KMS-11 (cell line): ENCODE measurements at regions not wholly inside any gene's neighbourhood (a gene's known extent, or its start where the extent isn't known, plus 50 kb on each side); places are given as distances from the start of the nearest gene placed in this dataset.

ENCODE experiments used
- H2AFZ ChIP-seq: fragments of 200-600 bp; sonication (generic); 2 replicates; pipeline ENCODE4 v1.6.1; 2016; ENCODE audit warnings: antibody characterized with exemption, mixed run types, low read depth
- H3K27ac ChIP-seq: fragments of 200-600 bp; sonication (generic); 2 replicates; pipeline ENCODE4 v1.6.1; 2016; ENCODE audit warnings: mild to moderate bottlenecking, mixed run types
- H3K27me3 ChIP-seq: fragments of 200-600 bp; sonication (generic); 2 replicates; pipeline ENCODE4 v1.6.1; 2017; ENCODE audit warnings: mild to moderate bottlenecking, low read depth, mixed run types, moderate library complexity; ENCODE audit not compliant: insufficient read depth
- H3K36me3 ChIP-seq: fragments of 200-600 bp; sonication (generic); 2 replicates; pipeline ENCODE4 v1.6.1; 2017; ENCODE audit warnings: mild to moderate bottlenecking, mixed run types; ENCODE audit not compliant: insufficient read depth
- H3K4me1 ChIP-seq: fragments of 200-600 bp; sonication (generic); 2 replicates; pipeline ENCODE4 v1.6.1; 2016; ENCODE audit warnings: mild to moderate bottlenecking, low read depth, mixed run types; ENCODE audit not compliant: poor library complexity, severe bottlenecking
- H3K4me2 ChIP-seq: fragments of 200-600 bp; sonication (generic); 2 replicates; pipeline ENCODE4 v1.7.0; 2016; ENCODE audit warnings: mild to moderate bottlenecking, mixed run types
- H3K4me3 ChIP-seq: fragments of 200-600 bp; sonication (generic); IDR thresholded peaks from 2 replicates; pipeline ENCODE4 v1.6.1; 2017; ENCODE audit warnings: low read depth, low read length, mixed read lengths; ENCODE audit not compliant: insufficient read depth
- H3K79me2 ChIP-seq: fragments of 200-600 bp; sonication (generic); 2 replicates; pipeline ENCODE4 v1.6.1; 2016; ENCODE audit warnings: low read depth, mixed run types; ENCODE audit not compliant: insufficient read depth
- H3K9ac ChIP-seq: fragments of 200-600 bp; sonication (generic); 2 replicates; pipeline ENCODE4 v1.6.1; 2016; ENCODE audit warnings: mild to moderate bottlenecking, mixed run types
- H4K20me1 ChIP-seq: fragments of 200-600 bp; sonication (generic); 2 replicates; pipeline ENCODE4 v1.6.1; 2016; ENCODE audit warnings: mild to moderate bottlenecking, mixed run types; ENCODE audit not compliant: insufficient read depth
- CTCF ChIP-seq: fragments of 200-600 bp; sonication (generic); conservative IDR thresholded peaks from 2 replicates; pipeline ENCODE4 v1.6.1; 2017; ENCODE audit warnings: low read depth, mild to moderate bottlenecking, antibody characterized with exemption, low read length, moderate library complexity, mixed read lengths

- Histone ChIP-seq H3K36me3 (no peaks in the 10 kb centered on the region), H3K4me2 (no peak overlapping the region), H4K20me1 (no peaks in the 10 kb centered on the region), H3K9ac (no peak overlapping the region), H3K4me3 (no peak overlapping the region), H3K27me3 (no peaks in the 10 kb centered on the region), H3K27ac (no peak overlapping the region), H2AFZ (no peak overlapping the region), H3K79me2 (no peaks in the 10 kb centered on the region), H3K4me1 (no peaks in the 10 kb centered on the region)
- TF ChIP-seq CTCF = no peak
Measured at GRCh38 chr15:47949815-47950214, 171.0 kb upstream of the SLC24A5 start.

- no peak overlapping the region for H3K9ac ChIP-seq
- H3K79me2 ChIP-seq = no peaks in the 10 kb centered on the region
- no peaks in the 10 kb centered on the region for H3K4me1 ChIP-seq
- TF ChIP-seq CTCF = no peak
- no peak overlapping the region for H3K27ac ChIP-seq
- no peak overlapping the region for H3K4me2 ChIP-seq
- no peak overlapping the region for H2AFZ ChIP-seq
- H3K4me3 ChIP-seq = no peak overlapping the region
- no peaks in the 10 kb centered on the region for H4K20me1 ChIP-seq
- H3K36me3 ChIP-seq = no peaks in the 10 kb centered on the region
- no peaks in the 10 kb centered on the region for H3K27me3 ChIP-seq
Measured at GRCh38 chr15:47950447-47950846, 170.3 kb upstream of the SLC24A5 start.

GRCh38 chr15:47951781-47952180 lies 169.0 kb upstream of the SLC24A5 start:
- H3K27me3 ChIP-seq = no peaks in the 10 kb centered on the region
- no peak overlapping the region for H3K4me2 ChIP-seq
- H3K4me3 ChIP-seq = no peak overlapping the region
- H4K20me1 ChIP-seq = no peaks in the 10 kb centered on the region
- no peak overlapping the region for H2AFZ ChIP-seq
- H3K9ac ChIP-seq = no peak overlapping the region
- no peaks in the 10 kb centered on the region for H3K36me3 ChIP-seq
- TF ChIP-seq CTCF = no peak
- H3K27ac ChIP-seq = no peak overlapping the region
- no peaks in the 10 kb centered on the region for H3K4me1 ChIP-seq
- H3K79me2 ChIP-seq = no peaks in the 10 kb centered on the region

- H3K79me2 ChIP-seq = no peaks in the 10 kb centered on the region
- H3K4me3 ChIP-seq = no peak overlapping the region
- H2AFZ ChIP-seq = no peak overlapping the region
- H3K4me1 ChIP-seq = peaks cover 10% of the 10 kb centered on the region
- H3K27me3 ChIP-seq = no peaks in the 10 kb centered on the region
- no peak overlapping the region for H3K9ac ChIP-seq
- TF ChIP-seq CTCF = no peak
- no peak overlapping the region for H3K4me2 ChIP-seq
- H4K20me1 ChIP-seq = no peaks in the 10 kb centered on the region
- H3K36me3 ChIP-seq = no peaks in the 10 kb centered on the region
- H3K27ac ChIP-seq = no peak overlapping the region
Measured at GRCh38 chr15:47954196-47954595, 166.6 kb upstream of the SLC24A5 start.

GRCh38 chr15:47955021-47955420 lies 165.8 kb upstream of the SLC24A5 start:
- Histone ChIP-seq H3K4me3 (no peak overlapping the region), H3K4me1 (peaks cover 18% of the 10 kb centered on the region), H3K27me3 (no peaks in the 10 kb centered on the region), H3K36me3 (no peaks in the 10 kb centered on the region), H2AFZ (no peak overlapping the region), H3K4me2 (no peak overlapping the region), H3K9ac (no peak overlapping the region), H3K79me2 (no peaks in the 10 kb centered on the region), H3K27ac (no peak overlapping the region), H4K20me1 (no peaks in the 10 kb centered on the region)
- no peak for TF ChIP-seq CTCF
